ENCODE measurements at regions not wholly inside any gene's neighbourhood (a gene's known extent, or its start where the extent isn't known, plus 50 kb on each side); places are given as distances from the start of the nearest gene placed in this dataset.
A peak's percentile ranks its signal among the peaks of the same experiment; 100 is the strongest.

GRCh38 chr2:65663831-65664407, 231.5 kb upstream of the SPRED2 start:
- DNase-seq (ENCODE audit: low spot score), result no peak
- peaks cover 17% of the 10 kb centered on the region for H3K4me1 ChIP-seq (ENCODE audit: insufficient read depth)
- no peaks in the 10 kb centered on the region for H3K9me2 ChIP-seq (replicated peaks; ENCODE audit: insufficient read depth)
- no peaks in the 10 kb centered on the region for H3K36me3 ChIP-seq (replicated peaks; ENCODE audit: insufficient read depth, low read depth)
- H3K4me3 ChIP-seq, result no peak overlapping the region
- H3K79me2 ChIP-seq, result no peaks in the 10 kb centered on the region
- no peaks in the 10 kb centered on the region for H4K20me1 ChIP-seq (ENCODE audit: insufficient read depth, poor library complexity, severe bottlenecking)
- no peak overlapping the region for H3K4me2 ChIP-seq
- no peak overlapping the region for H2AFZ ChIP-seq
- H3K9me3 ChIP-seq (ENCODE audit: low read depth), result peaks cover 3% of the 10 kb centered on the region
- TF ChIP-seq EZH2 (IDR thresholded peaks at IDR 0.05; ENCODE audit: borderline replicate concordance), result no peak
- no peak for TF ChIP-seq CTCF (IDR thresholded peaks at IDR 0.05; ENCODE audit: poor library complexity)
- TF ChIP-seq EZH2phosphoT487 (IDR thresholded peaks at IDR 0.05; ENCODE audit: low read depth, severe bottlenecking, unreplicated experiment), result no peak
- H3K27ac ChIP-seq, result no peak overlapping the region
- no peaks in the 10 kb centered on the region for H3K27me3 ChIP-seq
- WGBS (ENCODE audit: low lambda C conversion rate, missing lambda C conversion rate), result 88% methylated on average over 6 of the region's 6 CpGs

GRCh38 chr2:65662654-65663432, 230.4 kb upstream of the SPRED2 start:
- no peak overlapping the region for H3K27ac ChIP-seq
- TF ChIP-seq EZH2phosphoT487 (IDR thresholded peaks at IDR 0.05; ENCODE audit: low read depth, severe bottlenecking, unreplicated experiment), result no peak
- 71% methylated on average over 17 of the region's 17 CpGs for WGBS (ENCODE audit: low lambda C conversion rate, missing lambda C conversion rate)
- H3K36me3 ChIP-seq (replicated peaks; ENCODE audit: insufficient read depth, low read depth), result no peaks in the 10 kb centered on the region
- H3K9me3 ChIP-seq (ENCODE audit: low read depth), result no peaks in the 10 kb centered on the region
- no peaks in the 10 kb centered on the region for H3K9me2 ChIP-seq (replicated peaks; ENCODE audit: insufficient read depth)
- H3K4me3 ChIP-seq, result no peak overlapping the region
- no peak for DNase-seq (ENCODE audit: low spot score)
- no peaks in the 10 kb centered on the region for H3K79me2 ChIP-seq
- H4K20me1 ChIP-seq (ENCODE audit: insufficient read depth, poor library complexity, severe bottlenecking), result no peaks in the 10 kb centered on the region
- peaks cover 24% of the 10 kb centered on the region for H3K4me1 ChIP-seq (ENCODE audit: insufficient read depth)
- no peaks in the 10 kb centered on the region for H3K27me3 ChIP-seq
- H2AFZ ChIP-seq, result no peak overlapping the region
- H3K4me2 ChIP-seq, result no peak overlapping the region

- no peak for TF ChIP-seq EZH2 (IDR thresholded peaks at IDR 0.05; ENCODE audit: borderline replicate concordance)
- TF ChIP-seq EZH2phosphoT487 (IDR thresholded peaks at IDR 0.05; ENCODE audit: low read depth, severe bottlenecking, unreplicated experiment), result no peak
- TF ChIP-seq CTCF (IDR thresholded peaks at IDR 0.05; ENCODE audit: poor library complexity), result no peak
- H3K9me3 ChIP-seq (ENCODE audit: low read depth), result no peaks in the 10 kb centered on the region
- no peak overlapping the region for H3K27ac ChIP-seq
- no peaks in the 10 kb centered on the region for H3K79me2 ChIP-seq
- H4K20me1 ChIP-seq (ENCODE audit: insufficient read depth, poor library complexity, severe bottlenecking), result no peaks in the 10 kb centered on the region
- H3K4me2 ChIP-seq, result no peak overlapping the region
- no peak overlapping the region for H3K4me3 ChIP-seq
- H3K4me1 ChIP-seq (ENCODE audit: insufficient read depth), result peaks cover 24% of the 10 kb centered on the region
- H3K9me2 ChIP-seq (replicated peaks; ENCODE audit: insufficient read depth), result no peaks in the 10 kb centered on the region
- H2AFZ ChIP-seq, result no peak overlapping the region
- no peaks in the 10 kb centered on the region for H3K36me3 ChIP-seq (replicated peaks; ENCODE audit: insufficient read depth, low read depth)
- WGBS (ENCODE audit: low lambda C conversion rate, missing lambda C conversion rate), result 60% methylated on average over 8 of the region's 8 CpGs
- DNase-seq (ENCODE audit: low spot score), result no peak
- H3K27me3 ChIP-seq, result no peaks in the 10 kb centered on the region
These were observed 229.7 kb upstream of the SPRED2 start for GRCh38 chr2:65661980-65662653.

- Histone ChIP-seq H3K36me3 (replicated peaks; ENCODE audit: insufficient read depth, low read depth) (no peaks in the 10 kb centered on the region), H2AFZ (no peak overlapping the region), H3K4me1 (ENCODE audit: insufficient read depth) (peaks cover 30% of the 10 kb centered on the region), H3K4me2 (peak overlapping the region; percentile 49), H3K4me3 (no peak overlapping the region), H4K20me1 (ENCODE audit: insufficient read depth, poor library complexity, severe bottlenecking) (no peaks in the 10 kb centered on the region), H3K27ac (no peak overlapping the region), H3K79me2 (no peaks in the 10 kb centered on the region), H3K9me2 (replicated peaks; ENCODE audit: insufficient read depth) (no peaks in the 10 kb centered on the region), H3K27me3 (no peaks in the 10 kb centered on the region), H3K9me3 (ENCODE audit: low read depth) (no peaks in the 10 kb centered on the region)
- peak; percentile 34 for DNase-seq (ENCODE audit: low spot score)
- TF ChIP-seq EZH2phosphoT487 (IDR thresholded peaks at IDR 0.05; ENCODE audit: low read depth, severe bottlenecking, unreplicated experiment) (no peak), EZH2 (IDR thresholded peaks at IDR 0.05; ENCODE audit: borderline replicate concordance) (no peak), CTCF (IDR thresholded peaks at IDR 0.05; ENCODE audit: poor library complexity) (no peak)
- WGBS (ENCODE audit: low lambda C conversion rate, missing lambda C conversion rate), result 16% methylated on average over 6 of the region's 6 CpGs
These were observed 227.9 kb upstream of the SPRED2 start for GRCh38 chr2:65660340-65660739.
